HG03520 (cell line): ENCODE measurements at regions not wholly inside any gene's neighbourhood (a gene's known extent, or its start where the extent isn't known, plus 50 kb on each side); places are given as distances from the start of the nearest gene placed in this dataset.

Experiments
- ATAC-seq: cut with Tn5 transposase; IDR thresholded peaks from one replicate; pipeline ENCODE4 v1.9.1; 2021; ENCODE audit warnings: mild to moderate bottlenecking, moderate library complexity; ENCODE audit not compliant: unreplicated experiment

DNA sequence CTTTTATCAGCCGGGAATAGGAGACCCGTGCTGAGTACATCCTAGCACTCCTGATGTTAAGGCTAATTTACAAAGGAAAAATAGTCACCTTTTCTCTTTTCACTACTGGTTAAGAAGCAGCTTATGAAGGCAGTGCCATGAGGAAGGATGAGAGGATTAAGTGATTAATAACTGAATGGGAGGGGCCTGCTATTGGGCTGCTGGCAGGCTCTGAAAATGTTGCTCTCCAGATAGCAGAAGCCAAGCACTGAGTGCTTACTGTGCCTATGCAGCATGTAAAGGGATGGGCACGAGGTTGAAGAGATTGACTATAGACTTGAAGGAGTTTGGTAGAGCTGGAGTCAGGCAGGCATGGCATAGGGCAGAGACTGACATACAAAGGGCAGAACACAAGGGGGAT is 282.4 kb upstream of the THSD7B start:
- ATAC-seq: no peak

DNA sequence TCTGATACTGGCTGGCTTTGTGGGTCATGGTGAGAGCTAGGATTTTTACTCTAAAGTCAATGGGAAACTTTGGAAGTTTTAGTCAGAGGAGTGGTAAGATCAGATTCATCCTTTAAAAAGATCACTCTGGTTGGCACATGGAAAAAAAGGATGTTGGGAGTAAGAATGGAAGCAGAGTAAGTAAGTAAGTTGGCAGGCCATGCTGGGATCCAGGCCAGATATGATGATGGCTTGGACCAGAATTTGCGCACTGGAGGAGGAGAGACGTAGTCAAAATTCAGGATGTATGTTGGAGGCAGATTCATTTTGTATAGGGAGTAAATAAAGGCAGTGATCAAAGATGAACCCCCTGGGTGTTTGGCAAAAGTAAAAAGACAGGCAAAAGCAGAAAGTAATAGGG is 283.3 kb upstream of the THSD7B start:
- ATAC-seq: no peak

DNA sequence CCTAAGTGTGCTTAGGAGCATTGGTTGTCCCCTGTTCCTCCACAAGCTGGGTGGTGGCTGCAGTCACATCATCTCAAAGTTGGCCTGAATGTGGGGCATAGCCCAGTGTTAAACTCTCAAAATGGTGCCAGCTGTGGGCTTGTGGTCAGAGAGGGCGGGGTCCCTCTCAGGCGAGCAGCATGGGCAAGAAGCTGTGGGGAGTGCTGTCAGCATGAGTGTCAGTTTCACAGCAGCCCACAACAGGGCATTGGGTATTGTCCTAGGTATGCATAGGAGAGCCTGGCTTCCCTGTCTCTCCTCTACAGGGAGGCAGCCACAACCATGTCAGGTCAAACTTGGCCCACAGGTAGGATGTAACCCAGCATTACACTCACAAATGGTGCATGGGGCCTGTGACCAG is 285.6 kb upstream of the THSD7B start:
- no peak for ATAC-seq

DNA sequence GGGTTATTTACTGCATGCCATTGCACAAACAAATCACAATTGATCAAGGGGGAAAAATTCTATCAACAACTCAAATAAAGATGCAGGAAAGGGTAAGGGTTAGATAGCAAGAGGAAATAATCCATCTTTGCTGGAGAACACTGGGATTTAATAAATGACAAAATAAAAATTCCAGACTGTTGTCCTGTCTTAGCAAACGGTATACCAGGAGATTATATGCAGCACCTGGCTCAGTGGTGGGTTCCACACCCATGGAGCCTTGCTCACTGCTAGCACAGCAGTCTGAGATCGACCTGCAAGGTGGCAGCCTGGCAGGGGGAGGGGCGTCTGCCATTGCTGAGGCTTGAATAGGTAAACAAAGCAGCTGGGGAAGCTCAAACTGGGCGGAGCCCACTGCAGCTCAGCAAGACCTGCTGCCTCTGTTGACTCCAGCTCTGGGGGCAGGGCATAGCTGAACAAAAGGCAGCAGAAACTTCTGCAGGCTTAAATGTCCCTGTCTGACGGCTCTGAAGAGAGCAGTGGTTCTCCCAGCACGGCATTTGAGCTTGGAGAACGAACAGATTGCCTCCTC is 296.5 kb upstream of the THSD7B start:
- no peak for ATAC-seq

DNA sequence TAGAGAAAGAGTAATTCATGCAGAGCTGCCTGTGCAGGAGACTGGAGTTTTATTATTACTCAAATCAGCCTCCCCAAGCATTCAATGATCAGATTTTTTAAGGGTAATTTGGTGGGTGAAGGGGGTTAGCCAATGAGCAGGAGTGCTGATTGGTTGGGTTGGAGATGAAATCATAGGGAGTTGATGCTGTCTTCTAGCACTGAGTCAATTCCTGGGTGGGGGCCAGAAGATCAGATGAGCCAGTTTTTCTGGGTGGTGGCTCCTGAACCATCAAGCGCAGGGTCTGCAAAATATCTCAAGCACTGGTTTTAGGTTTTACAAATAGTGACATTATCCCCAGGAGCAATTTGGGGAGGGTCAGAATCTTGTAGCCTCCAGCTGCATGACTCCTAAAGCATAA is 312.8 kb upstream of the THSD7B start:
- ATAC-seq: no peak

DNA sequence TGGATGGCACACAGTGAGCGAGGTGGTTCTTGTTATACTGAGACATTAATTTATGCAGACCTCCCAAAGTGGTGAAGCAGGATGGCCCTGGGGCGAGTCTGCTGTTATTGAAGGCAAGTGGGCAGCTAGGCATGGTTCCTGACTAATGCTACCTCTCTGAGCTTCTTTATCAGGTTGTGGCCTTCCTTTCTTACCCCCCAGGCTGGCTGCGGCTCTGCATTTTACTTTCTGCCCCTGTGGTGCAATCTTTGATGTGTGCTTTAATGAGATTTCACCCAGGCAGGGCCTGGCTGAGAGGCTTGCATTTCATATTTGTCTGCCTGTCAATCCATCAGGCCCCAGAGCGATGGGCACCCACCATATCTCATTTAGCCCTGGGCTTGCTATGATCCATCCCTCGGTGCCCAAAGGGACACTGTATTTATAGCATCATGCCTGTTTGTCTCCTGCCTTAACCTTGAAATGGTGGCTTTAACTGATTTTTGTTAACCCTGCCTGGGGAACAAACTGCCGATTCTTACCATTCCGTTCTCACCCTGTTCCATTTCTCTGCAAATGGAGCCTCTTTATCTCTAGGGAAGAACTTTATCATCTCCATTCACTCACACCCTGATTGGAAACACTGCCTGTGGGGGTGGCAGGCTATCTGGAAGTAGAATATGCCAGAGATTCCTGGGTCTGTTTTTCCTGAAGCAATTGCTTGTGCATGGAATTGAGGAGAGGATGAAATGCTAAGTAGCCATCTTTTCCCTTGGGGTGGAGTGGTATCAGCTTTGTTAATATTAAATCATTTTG is 316.2 kb upstream of the THSD7B start:
- ATAC-seq: no peak

DNA sequence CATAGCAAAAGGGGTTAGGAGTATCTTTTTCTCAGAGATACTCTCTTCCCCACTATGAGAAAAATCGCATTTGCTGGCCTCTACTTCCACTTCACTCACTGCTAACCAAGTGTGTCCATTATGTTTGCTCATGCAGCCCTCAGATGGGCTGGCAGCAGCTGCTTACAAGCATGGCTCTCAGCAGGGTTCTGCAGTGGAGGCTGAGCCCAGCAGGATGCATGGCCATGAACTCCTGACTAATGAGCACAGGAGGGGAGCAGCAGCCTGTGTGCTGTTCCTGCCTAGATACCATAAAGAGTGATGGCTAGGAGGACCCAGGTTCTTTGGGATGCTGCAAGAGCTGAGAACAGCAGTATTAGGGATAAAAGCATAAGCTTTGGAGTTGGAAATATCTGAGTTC is 316.9 kb upstream of the THSD7B start:
- no peak for ATAC-seq

DNA sequence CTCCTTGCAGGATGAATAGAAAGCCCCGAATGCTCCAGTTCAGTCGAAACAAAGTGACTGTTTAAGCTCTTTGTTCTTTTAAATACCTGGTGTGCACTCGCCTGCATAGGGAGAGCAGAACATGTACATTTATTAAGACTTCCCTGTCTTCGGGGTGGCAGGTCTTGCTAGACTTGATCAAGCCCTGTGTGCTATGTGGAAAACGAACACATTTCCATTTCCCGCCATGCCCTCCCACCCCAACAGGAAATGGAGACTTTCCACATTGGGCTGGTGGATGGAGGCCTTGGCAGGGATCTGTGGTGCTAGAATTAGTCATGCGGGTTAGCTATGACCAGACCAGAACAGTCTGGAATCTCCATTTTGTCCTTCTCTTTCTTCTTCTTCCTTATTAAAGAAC is 321.0 kb upstream of the THSD7B start:
- ATAC-seq: no peak

DNA sequence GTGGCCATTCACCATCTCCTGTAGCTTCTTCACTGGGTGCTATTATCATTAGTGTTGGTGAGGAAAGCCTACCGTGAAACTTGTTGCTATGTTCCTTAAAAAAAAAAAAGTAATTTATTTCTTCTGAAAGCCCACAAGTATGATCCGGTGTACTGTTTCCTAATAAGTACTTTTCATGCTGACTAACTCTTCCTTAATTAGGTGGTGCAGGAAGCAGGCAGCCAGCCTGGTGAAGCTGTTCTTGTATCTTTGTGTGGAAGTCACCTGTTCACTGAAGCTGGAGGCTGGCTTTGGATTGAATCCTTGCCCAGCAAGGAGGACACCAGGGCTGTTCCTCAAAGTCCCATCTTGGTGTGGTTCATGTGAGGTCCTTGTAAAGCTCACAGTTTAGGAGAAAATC is 321.7 kb upstream of the THSD7B start:
- ATAC-seq: no peak

DNA sequence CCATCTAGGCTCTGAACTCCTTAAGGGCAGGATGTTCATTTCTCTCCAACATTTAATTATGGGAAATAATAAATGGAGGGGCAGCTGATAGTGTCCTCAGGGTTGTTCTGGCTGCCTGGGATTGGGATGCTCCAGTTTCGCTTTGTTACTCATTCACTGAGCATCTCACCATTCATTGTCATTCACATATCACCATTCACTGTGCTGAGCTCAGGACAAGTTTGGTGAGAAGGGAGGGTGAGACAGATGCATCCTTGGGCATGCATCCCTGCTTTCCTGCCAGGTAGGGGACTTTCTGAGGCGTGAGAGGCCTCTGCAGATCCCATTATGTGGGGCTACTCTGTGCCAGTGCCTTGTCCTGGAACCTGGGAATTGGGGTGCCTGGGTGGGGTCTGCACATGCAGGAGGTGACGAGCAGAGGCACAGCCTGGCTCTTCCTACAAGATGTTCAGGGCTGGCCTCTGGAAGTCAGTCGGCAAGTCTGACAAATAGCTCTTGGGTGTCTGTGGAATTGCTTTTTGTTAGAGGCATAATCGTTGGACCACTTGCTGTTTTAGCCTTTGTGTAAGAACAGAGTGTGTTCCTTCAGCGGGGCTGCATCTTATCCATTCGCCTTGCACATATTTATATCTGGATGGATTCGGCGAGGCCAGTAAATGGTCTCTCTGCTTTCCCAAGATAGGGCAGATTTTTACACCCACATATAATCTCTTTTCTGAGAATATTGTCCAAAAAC is 323.2 kb upstream of the THSD7B start:
- no peak for ATAC-seq

DNA sequence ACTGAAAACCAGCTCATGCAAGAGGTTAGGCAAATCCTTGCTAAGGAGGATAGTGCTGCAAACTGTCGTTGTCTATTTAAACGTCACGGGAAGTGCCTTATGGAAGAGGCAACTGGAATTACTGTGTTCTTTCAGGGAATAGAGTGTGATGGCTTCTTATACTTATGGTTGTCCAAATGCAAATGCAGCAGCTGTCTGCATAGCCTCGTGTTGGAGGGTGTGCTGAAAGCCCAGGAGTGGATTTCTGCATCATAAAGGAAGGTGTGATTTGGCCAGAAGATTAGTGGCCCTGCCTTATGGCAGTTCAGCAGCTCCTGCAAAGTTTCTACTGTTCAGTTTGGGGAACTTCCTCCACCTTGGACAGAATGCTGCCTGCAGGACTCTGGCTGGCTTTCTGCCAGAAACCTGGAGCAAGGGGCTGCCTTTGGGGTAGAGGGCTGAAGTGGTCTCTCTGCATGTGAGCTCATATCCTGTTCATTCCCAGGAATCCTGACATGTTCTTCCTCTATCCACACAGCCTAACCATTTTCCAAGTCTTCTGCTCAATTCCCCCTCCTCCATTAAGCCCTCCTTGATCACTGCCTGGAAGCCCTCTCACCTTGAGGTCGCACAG is 321.2 kb upstream of the CXCR4 start:
- ATAC-seq: no peak

DNA sequence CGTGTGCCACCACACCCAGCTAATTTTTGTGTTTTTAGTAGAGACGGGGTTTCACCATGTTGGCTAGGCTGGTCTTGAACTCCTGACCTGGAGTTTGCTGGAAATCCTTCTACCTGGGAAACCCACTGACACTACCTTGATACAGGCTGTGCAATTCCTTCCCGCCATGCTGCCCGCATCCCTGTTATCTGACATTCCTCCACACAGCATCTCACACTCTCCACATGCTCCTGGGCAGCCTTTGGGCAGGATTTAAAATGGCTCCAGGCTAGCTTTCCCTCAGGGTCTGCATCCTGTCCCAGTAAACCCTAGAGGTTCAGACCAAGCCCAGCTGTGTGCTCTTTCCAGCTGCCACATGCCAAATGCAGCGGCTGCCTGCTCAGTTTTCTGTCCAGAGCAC is 319.5 kb upstream of the CXCR4 start:
- no peak for ATAC-seq

DNA sequence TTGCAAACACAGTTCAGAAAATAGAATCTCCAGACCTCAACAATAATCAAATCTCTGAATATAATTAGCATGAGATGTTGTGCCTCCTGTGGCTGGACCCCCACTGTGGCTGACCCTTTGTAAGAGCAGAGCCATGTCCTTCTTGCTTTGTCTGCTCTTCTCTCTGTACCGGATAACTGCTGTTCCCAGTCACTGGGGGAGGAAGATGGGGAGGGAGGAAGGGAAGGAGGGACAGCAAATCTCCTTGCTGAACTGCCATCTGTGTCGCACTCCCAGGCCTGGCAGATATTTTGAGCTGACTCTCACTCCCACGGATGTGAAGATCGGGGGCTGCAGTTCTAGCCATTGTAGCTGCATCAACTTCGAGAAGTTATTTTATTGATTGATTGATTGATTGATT is 319.0 kb upstream of the CXCR4 start:
- ATAC-seq: no peak

DNA sequence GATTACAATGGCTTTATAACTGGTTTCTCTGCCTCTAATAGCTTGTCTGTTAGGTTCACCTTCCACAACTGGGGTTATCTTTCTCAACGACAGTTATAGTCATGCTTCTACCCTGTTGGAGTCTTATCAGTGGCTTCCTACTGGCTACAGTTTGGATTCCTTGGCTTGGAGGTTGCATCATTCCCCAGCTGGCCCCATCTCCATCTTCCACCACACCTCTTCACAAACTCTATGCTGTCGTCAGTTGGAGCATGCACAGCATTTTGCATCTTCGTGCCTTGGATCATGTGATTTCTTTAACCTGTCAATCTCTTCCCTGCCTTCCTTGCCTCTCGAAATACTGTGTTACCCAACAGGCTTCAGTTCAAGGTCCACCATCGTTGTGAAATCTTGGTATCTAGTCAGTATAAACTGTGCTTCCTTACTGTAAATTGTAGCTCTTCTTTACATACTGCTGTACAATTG is 316.3 kb upstream of the CXCR4 start:
- ATAC-seq: no peak

DNA sequence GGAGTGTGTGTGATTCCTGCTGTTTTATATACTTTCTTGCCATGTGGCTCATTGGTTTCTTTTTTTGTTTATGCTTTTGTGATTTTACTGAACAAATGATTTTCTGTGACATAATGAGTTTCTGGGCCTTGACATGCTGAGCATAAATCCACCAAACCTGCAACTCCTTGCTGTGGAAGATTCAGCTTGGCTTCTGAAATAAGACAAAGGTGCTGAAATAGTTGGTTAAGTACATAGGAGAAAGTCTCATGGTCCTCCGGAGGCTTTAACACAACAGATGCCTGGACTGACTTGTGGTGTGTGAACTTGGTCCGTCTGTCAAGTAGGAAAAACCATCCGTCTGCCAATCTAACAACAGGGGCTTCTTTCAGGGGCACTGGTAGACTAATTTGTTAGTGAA is 315.3 kb upstream of the CXCR4 start:
- no peak for ATAC-seq

DNA sequence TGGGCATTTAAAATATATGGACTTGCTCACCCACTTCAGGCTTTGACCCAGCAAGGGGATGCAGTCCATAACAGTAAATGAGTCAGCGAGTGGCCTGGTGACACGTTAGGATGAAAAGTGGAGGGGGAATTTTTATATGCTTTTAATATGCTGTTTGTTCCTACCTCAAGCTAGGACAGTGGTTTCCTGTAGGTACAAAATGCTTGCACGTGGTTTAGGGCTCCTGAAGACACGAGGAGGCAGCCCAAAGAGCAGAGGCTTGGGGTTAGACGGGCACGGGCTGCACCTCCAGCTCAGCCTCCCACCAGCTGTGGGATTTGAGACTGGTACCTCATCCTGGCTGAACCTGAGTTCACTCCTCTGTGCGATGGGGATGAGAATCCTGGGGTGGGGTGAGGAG is 306.2 kb upstream of the CXCR4 start:
- no peak for ATAC-seq

DNA sequence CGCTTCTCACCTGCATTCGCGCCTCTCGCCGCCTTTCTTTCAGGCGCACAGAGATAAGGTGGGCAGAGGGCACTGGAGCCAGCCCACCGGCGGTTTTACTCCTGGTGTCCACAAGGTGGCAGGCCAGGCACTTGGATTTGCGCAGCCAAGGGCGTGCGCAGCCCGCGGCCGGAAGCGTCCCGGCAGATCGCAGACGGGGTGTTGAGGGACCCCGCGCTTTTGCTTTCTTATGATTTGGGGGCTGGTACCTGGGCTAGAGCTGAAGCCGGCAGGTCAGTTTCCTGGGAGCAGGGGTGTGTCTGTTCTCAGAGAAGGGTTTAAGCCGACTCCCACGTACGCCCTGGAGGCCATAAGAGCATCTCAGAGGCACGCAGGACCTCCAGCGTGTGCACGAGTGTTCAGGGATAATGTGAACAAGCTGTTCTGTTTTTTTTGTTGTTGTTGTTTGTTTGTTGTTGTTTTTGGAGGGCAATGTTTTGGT is 305.6 kb upstream of the CXCR4 start:
- ATAC-seq: peak; percentile 98

DNA sequence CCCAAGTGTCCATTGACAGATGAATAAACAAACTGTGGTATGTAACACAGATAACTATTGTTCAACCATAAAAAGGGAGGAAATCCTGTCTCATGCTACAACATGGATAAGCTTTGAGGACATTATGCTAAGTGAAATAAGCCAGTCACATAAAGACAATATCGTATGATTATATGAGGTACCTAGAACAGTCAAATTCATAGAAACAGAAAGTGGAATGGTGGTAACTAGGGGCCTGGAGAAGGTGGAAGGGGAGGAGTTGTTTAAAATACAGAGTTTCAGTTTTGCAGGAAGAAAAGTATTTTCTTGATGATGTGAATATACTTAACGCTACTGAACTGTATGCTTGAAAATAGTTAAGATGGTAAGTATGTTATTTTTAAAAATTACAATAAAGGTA is 304.6 kb upstream of the CXCR4 start:
- ATAC-seq: no peak

DNA sequence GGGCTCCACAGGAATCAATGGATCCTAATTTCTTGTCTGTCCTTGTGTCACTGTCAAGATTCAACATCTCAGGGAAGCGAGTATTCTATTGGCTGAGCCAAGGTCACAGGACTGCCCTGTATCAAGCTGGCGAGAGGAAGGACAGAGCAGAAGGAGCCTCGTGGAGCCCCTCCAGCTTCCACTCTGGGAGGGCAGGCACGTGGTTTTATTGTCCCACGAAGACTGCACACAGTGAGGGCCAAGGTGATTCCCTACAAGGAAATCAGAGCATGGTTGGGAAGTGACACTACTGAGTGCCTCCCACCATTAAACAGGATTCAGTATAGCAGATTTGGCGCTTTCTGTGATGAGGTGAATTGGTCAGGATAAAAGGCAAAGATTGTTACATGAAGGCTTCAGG is 302.4 kb upstream of the CXCR4 start:
- no peak for ATAC-seq

DNA sequence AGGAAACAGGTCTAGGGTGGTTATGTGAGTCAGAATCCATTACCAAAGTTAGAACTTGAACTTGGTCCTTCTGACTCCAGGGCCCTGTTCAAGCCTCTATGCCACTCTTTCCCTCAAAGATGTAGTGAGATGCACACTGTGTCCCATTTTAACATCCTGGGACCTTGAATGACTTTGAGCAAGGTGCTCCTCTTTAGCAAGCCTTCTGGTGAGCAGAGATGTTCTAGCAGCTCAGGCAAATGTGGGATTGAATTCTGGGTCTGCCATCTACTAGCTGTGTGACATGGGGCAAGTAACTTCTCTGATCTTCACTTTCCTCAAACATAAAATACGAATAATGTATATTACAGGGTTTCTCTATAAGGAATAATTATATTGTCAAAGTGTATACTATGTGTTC is 294.0 kb upstream of the CXCR4 start:
- no peak for ATAC-seq

DNA sequence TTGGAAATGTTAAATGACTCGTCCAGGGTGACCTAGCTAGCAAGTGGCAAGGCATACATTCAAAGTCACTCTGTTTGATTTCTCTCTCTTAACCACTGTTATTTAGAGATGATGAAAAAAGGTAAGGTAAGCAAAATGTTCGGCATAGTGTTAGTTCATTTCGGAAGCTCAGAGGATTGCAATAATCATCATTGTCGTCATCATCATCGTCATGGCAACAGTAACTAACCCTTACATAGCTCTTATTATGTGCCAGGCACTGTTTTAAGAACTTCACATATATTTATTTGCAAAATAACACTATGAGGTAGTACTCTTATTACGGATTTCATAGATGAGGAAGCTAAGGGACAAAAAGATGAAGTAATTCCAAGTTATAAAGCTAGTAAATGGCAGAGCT is 292.7 kb upstream of the CXCR4 start:
- no peak for ATAC-seq

DNA sequence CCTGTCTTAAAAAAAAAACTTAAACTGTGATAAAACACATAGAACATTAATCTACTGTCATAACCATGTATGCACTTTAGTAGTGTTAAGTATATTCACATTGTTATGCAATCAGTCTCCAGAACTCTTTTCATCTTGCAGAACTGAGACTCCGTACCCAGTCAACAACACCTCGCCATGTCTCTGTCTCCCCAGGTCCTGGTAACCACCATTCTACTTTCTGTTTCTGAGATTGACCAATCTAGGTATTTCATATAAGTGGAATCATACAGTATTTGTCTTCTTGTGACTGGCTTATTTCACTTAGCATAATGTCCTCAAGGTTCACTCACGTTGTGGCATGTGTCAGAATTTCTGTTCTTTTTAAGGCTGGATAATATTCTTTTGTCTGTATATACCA is 290.8 kb upstream of the CXCR4 start:
- ATAC-seq: no peak
